HG02678 (cell line): ENCODE measurements at regions not wholly inside any gene's neighbourhood (a gene's known extent, or its start where the extent isn't known, plus 50 kb on each side); places are given as distances from the start of the nearest gene placed in this dataset.
"Not testable (repeated sequence)": the region's sequence is repeated elsewhere in the genome, so short reads cannot be mapped to it uniquely, and the experiment has no call there.

Source experiments
- ATAC-seq: cut with Tn5 transposase; IDR thresholded peaks from one replicate; pipeline ENCODE4 v1.9.1; 2021; ENCODE audit warnings: mild to moderate bottlenecking, moderate library complexity; ENCODE audit not compliant: unreplicated experiment

DNA sequence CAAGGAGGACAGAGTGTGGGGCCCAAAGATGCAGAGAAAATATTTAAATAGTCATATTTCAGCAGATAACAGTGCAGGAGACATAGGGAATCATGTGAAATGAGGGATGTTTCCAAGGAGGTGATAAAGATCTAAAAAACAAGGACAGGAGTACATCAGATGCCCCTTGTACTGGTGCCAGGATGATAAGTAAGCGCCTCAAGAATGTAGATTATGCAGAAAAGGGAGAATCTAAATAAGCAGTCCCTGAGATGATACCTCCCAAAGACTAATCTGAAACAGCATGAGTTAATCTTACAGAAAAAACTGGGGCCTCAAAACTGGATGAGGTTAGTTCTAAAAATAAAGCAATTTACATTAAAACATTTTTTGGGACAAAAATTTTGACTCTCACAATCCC lies 136.1 kb upstream of the WDFY3 start:
- no peak for ATAC-seq

DNA sequence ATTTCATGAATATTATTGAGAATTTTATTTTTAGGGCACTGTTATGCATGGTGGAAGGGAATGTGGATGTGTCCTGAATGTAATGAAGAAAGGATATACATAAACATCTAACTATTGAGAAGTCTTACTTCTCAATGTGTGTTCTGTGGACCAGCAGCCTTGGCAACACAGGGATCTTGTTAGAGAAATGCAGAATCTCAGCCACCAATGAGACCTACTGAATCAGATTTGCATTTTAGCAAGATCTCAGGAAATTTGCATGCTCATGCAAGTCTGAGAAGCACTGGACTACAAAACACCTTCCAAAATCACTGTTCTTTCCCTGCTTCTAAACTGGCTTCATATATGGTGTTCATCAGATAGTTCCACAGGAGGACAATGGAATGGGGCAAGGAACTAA lies 139.7 kb upstream of the WDFY3 start:
- ATAC-seq, result no peak

DNA sequence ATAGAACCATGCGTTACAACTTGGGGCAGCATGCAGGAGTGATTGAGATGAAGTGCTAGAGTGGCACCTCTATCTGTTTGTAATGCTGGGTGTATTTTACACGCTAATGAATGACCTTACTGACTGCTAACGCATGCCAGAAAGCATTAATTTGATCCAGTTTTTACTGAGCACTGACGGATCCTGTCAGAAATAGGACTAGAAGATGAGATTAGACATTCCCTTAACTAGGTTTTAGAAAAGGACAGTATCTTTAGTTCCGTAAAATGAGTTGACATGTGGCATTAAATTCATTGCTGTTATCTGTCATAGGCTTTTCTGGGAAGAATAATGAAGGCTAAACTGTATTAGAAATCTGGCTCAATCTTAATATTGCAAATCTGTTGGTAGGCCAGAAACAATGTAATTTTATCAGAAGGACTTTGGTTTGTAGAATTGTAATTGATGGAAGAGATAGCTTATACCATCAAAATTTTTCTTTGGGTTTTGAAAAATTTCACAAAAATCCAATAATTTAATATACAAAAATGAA lies 140.4 kb upstream of the WDFY3 start:
- no peak for ATAC-seq

DNA sequence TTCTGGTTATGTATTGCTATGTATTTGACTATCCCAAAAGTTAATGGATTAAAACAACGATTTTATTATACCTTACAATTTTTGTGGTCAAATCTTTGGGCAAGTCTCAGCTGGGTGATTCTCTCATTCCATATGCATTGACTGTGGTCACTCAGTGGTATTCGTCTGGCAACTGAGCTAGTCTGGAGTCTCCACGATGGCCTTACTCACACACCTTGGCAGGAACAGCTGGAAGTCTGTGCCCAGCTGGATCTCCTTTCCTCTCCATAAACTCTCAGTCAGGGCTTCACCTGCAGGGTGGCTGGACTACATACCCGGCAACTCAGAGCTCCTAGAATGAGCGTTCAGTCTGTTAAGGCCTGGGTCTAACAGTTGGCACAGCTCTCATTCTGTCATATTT lies 141.1 kb upstream of the WDFY3 start:
- no peak for ATAC-seq

DNA sequence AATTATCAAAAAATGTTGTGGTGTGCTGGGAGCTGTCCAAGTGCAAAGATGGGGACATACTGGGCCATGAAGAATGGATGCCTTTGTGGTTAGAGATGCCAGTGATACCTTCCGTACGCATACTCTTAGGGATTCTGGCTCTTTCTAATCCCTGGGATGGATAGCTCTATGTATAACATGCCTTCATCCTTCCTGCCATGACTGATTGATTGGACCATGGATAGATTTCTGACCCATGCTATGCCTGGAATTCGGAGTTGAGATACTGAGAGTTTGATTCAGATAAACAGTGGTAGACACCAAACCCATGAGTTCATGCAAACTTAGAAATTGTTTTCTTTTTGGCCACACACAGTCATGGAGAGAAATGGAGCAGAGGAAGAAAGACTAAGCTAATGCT lies 147.2 kb upstream of the WDFY3 start:
- ATAC-seq, result no peak

DNA sequence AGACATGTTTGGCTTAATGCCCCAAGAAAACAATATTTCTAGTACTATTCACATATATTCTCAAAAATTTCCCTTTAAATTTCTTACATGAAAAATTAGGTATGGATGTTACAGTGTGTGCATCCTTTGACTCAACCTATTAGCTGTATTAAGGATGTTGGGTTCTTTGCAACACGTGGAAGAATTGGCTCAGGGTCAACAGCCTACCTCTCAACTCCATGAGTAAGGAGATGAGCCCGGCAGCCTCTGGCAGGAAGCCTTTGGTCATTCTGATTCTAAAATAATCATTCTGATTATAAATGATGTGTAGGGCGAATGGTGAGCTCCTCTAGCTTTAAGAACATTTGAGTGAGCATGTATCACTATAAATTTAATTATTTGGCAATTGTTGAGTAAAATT lies 148.0 kb upstream of the WDFY3 start:
- no peak for ATAC-seq

DNA sequence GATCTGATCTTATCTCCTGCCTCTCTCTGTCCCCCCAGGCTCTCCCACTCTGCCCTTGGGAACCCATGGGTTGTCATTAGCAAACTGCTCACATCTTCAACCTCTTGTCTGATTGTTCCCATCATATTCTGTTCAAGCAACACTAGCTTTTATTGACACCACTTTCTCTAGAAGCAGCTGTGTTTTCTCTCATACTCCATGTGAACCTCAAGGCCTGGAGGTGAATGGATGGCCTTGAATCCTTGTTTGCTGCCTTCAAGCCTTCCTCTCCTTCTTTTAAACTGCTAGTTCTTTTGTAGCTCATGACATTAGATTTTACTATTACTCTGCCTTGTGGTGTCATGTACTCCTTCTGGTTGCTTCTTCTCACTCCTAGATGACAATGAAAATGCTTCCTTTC lies 149.5 kb upstream of the WDFY3 start:
- no peak for ATAC-seq

DNA sequence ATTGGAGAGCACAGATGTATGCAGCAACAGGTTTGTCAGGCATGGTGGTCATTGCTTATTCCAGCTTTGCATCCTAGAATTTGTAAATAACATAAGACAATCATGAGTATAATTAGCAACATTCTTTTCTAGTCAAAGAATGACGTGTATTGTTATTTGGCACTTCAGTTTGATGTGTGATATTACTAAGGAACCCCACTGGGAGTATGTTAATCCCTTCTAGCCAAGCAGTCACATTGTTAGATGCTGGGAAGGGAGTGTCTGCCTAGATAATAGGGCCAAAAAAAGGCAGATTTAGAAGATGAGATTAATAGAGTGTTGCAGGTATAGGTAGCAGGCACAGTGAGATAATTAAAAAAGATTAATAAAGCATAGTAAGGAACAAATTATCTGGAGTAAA lies 159.2 kb upstream of the WDFY3 start:
- no peak for ATAC-seq

DNA sequence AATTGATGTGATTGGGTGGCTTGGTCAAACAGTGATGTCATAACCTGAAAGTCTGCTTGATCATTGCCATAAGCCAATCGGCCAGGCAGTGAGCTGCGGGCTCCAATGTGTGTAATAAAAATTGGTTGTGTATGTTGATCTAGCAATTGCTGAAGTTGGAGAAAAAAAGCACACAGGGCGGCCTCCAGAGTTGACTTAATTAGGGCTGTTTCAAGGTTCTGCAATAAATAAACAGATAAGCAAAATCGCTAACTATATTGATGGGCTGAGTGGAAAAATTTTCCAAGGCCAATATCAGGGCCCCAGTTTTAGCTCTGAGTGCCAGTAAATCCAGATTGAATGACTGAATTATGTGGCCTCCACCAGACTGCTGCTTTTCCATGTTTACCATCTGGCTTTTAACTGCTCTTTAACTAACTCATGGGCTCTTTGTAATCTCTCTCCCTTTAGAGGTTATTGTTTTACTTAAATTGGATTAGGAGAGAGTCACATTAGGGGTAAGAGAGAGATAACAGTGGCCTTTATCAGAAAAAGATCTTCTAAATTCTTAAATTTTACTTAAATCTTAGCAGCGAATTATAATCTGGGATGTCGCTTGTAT lies 160.6 kb upstream of the WDFY3 start:
- ATAC-seq, result no peak

DNA sequence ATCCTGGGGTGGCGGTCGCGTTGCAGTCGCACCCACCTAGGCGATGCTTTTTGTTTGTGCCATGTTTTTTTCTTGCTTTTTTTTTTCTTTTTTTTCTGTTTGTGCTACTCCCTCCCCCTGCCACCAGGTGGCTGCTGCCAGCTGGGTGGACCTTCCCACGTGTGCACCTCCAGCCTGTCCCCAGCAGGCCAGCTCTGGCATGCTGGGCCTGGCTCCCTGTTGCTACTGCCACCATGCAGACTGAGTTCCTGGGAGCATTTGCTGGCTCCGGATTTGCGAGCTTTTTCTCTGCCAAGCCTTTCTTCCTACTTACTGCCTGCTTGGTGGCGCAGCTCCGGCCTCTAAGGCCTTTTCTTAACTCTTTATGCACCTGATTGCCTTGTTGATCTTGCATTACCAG lies 161.2 kb upstream of the WDFY3 start:
- peak; percentile 92 for ATAC-seq

DNA sequence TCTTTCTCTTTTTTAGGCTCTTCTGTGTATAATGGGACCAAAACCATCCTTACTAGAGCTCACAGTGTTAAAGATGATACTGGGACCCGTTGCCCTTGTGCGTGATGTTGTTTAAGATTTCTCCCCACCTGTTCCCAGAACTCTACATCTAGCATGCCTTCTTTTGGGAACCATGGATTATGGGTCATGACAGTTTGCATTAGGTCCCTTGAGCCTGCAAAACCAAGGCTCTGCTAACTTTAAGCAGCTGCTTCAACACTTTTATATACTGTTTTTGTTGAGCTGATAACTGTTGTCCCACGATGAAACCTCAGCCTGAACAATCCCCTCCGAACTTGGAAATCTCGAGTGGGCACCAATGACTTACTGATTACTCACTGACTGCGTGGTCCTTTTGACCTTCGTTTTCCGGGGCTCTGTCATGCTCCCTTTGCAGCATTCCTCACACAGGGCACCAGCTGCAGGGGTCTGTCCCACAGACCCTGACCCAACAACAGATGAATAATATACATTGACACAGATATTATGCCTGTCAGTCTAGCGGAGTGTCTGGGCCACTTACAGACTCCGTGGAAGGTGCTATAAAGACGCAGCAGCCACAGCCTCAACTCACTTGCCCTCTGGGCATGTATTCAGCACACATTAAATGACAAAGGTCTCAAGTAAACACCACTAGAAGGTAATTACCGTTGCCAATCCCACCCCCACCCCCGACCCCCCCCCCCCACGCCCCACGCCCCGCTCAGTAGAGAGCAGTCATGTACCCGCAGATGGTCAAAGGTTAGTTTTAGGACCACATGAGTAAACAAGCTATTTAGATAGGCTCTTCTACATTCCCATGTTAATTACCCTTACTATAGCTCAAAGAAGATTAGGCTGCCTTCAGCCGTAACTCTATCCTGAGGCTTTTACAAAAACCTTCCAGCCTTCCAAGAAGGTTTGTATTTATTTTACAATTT lies 162.0 kb upstream of the WDFY3 start:
- ATAC-seq, result no peak

DNA sequence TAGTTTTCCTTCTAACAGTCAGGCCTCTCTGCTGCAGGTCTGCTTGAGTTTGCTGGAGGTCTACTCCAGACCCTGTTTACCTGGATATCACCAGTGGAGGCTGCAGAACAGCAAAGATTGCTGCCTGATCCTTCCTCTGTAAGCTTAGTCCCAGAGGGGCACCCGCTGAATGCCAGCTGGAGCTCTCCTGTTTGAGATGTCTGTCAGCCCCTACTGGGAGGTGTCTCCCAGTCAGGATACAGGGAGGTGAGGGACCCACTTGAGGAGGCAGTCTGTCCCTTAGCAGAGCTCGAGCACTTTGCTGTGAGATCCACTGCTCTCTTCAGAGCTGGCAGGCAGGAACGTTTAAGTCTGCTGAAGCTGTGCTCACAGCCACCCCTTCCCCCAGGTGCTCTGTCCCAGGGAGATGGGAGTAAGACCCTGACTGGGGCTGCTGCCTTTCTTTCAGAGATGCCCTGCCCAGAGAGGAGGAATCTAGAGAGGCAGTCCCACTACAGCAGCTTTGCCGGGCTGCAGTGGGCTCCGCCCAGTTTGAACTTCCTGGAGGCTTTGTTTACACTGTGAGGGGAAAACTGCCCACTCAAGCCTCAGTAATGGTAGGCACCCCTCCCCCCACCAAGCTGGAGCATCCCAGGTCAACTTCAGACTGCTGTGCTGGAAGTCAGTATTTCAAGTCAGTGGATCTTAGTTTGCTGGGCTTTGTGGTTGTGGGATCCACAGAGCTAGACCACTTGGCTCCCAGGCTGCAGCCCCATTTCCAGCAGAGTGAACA lies 163.1 kb upstream of the WDFY3 start:
- not testable (repeated sequence) for ATAC-seq

DNA sequence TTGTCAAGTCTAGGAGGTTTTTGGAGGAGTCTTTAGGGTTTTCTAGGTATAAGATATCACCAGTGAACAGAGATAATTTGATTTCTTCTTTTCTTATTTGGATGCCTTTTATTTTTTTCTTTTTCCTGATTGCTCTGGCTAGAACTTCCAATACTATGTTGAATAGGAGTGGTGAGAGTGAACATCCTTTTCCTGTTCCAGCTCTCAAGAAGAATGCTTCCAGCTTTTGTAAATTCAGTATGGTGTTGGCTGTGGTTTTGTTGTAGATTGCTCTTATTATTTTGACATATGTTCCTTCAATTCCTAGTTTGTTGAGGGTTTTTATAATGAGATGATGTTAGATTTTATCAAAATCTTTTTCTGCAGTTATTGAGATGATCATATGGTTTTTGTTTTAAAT lies 165.6 kb upstream of the WDFY3 start:
- no peak for ATAC-seq

DNA sequence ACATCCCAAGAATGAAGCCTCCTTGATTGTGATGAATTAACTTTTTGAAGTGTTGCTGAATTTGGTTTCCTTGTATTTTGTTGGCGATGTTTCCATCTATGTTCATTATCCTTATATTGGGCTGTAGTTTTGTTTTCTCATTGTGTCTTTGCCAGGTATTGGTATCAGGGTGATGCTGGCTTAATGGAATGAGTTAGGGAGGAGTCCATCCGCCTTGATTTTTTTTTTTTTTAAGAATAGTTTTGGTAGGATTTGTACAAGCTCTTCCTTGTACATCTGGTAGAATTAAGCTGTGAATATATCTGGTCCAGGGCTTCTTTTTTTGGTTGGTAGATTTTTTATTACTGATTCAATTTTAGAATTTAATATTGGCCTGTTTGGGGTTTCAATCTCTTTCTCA lies 166.1 kb upstream of the WDFY3 start:
- no peak for ATAC-seq

DNA sequence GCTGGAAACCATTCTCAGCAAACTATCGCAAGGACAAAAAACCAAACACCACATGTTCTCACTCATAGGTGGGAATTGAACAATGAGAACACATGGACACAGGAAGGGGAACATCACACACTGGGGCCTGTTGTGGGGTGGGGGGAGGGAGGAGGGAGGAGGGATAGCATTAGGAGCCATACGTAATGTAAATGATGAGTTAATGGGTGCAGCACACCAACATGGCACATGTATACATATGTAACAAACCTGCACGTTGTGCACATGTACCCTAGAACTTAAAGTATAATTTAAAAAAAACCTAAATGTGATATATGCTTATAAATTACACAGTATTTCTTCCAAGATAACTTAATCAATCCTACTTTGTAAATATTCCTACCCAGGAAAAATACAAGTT lies 173.3 kb upstream of the WDFY3 start:
- ATAC-seq, result not testable (repeated sequence)

DNA sequence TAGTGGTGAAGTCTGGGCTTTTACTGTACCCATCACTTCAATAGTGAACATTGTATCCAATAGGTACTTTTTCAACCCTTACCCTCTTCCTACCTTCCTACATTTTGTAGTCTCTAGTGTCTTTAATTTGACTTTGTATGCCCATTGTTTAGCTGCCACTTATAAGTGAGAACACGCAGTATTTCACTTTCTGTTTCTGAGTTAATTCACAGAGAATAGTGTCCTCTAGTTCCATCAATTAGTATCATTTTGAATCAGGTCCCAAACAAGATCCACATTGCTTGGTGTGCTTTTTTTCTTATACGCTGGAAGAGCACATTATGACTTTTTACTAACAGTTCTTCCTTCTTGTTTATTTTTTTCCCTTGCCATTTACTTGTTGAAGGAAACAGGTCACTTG lies 176.0 kb upstream of the WDFY3 start:
- ATAC-seq, result no peak

DNA sequence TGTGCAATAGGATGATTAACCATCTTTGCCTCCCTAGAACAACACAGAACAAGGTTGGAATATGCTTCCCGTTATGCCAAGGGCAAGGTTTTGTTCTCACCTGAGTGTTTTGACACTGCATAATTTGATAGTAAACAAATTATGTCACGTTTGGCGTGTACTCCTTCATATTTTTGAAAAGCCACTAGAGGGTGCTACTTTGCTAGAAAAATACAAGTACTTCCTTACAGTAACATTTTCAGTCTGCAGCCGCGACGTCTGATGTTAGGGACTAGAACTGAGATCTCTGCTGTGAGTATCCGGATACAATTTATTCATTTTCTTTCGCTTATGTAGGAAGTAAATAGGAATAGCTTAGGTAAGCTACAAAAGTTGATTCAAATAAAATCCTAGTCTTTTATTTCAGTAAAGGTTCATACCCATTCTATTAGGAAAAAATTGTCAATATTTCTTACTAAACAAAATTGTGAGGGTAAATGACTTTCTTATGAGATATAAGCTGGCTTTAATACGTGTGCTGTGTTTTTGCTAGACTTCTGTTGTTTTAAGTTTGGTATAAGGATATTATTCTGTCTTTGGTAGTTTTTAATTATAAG lies 181.1 kb upstream of the WDFY3 start:
- peak; percentile 92 for ATAC-seq

DNA sequence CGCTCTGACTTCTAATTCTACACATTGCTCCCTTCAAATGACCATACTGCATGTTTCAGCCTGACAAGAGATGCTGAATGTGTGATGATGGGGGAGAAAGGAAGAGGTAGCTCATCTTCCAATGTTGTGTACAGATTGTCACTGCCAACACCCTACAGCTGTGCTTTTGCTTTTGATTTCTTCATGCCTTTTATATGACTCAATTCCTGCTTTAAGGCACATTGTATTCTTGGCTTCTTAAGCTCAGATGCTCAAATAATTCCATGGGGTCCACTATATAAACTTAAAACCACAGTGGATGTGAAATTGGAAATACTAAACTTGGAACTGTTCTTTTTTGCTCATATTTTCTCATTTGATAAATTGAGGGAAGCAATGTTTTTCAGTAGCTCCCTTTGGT lies 183.2 kb upstream of the WDFY3 start:
- ATAC-seq, result no peak

DNA sequence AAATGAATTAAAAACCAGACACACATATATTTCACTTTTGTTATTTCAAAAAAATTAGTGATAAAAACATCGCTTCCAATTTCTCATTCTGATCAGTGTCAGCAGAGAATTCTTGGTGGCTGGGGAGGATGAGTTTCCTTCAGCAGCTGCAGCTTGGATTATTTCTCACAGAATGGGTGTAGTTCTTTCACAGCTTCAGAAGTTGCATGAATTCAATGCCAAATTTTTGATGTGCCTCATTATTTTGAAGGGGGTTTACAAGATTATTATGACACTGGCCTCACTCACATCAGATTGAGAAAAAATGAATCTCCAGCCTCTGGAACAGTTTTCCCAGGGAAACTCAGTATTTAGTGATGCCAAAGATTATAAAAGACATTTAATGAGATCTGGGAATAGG lies 184.9 kb upstream of the WDFY3 start:
- ATAC-seq, result no peak

DNA sequence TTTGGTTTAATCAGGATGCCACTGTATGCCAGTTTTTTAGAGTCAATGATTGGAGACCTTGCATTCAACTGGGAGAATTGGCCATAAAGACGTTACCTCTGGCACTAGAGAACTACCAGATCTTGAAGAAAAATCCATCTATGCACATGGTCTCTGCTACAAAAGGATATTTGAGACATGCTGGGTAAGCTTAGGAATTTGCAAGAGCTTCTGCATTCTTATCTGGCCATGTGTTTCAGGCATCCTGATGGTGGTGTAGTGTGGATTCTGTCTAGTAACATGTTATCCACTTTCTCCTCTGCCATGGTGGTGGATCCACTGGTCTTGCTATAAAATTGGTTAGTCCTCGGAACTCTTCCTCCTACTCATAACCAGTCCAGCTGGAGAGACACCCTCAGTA lies 185.3 kb upstream of the WDFY3 start:
- ATAC-seq, result no peak

DNA sequence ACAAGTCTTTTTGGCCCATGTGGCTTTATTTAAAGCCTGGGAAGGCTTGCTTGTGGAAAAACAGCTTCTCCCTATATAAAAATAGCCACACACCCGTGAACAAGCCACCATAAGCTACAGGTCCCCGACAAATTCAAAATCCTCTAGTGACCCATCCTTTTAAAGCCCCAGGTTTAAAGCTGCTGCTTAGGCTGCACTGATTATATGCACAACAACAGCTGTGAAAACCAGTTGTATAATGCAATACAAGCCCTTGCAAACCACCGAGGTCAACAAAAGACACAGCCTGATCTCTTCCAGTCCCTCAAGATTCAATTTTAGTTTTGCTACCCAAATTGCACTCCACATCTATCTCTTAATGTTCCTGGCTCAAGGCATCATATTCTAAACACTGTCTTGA lies 186.0 kb upstream of the WDFY3 start:
- no peak for ATAC-seq
